ENCODE measurements at regions not wholly inside any gene's neighbourhood (a gene's known extent, or its start where the extent isn't known, plus 50 kb on each side); places are given as distances from the start of the nearest gene placed in this dataset.
"Not testable (repeated sequence)": the region's sequence is repeated elsewhere in the genome, so short reads cannot be mapped to it uniquely, and the experiment has no call there.

- no peak for DNase-seq
These were observed 827.5 kb downstream of the ADCYAP1 start for GRCh38 chr18:1732143-1732542.

- no peak for DNase-seq
These were observed 825.2 kb downstream of the METTL4 start for GRCh38 chr18:1746131-1746530.

- DNase-seq, result no peak
These were observed 820.1 kb downstream of the METTL4 start for GRCh38 chr18:1751249-1751648.

GRCh38 chr18:1760901-1761300 lies 810.4 kb downstream of the METTL4 start:
- no peak for DNase-seq

GRCh38 chr18:1774261-1774660 lies 797.0 kb downstream of the METTL4 start:
- DNase-seq, result no peak

GRCh38 chr18:1777843-1778242 lies 793.5 kb downstream of the METTL4 start:
- no peak for DNase-seq

- DNase-seq, result no peak
These were observed 792.7 kb downstream of the METTL4 start for GRCh38 chr18:1778496-1779178.

GRCh38 chr18:1779587-1779986 lies 791.7 kb downstream of the METTL4 start:
- no peak for DNase-seq

GRCh38 chr18:1784113-1784512 lies 787.2 kb downstream of the METTL4 start:
- no peak for DNase-seq

GRCh38 chr18:1785980-1786379 lies 785.3 kb downstream of the METTL4 start:
- DNase-seq, result not testable (repeated sequence)

- DNase-seq, result no peak
These were observed 774.7 kb downstream of the METTL4 start for GRCh38 chr18:1796636-1797035.

GRCh38 chr18:1797235-1797634 lies 774.1 kb downstream of the METTL4 start:
- DNase-seq, result no peak

GRCh38 chr18:1805521-1805920 lies 765.8 kb downstream of the METTL4 start:
- no peak for DNase-seq

- no peak for DNase-seq
These were observed 764.3 kb downstream of the METTL4 start for GRCh38 chr18:1806884-1807615.

GRCh38 chr18:1811282-1811681 lies 760.0 kb downstream of the METTL4 start:
- no peak for DNase-seq

- DNase-seq, result no peak
These were observed 746.0 kb downstream of the METTL4 start for GRCh38 chr18:1825296-1825695.

GRCh38 chr18:1840878-1841277 lies 730.4 kb downstream of the METTL4 start:
- no peak for DNase-seq

- no peak for DNase-seq
These were observed 724.7 kb downstream of the METTL4 start for GRCh38 chr18:1846640-1847039.

GRCh38 chr18:1848716-1849115 lies 722.6 kb downstream of the METTL4 start:
- no peak for DNase-seq

GRCh38 chr18:1849386-1849785 lies 721.9 kb downstream of the METTL4 start:
- DNase-seq, result no peak

GRCh38 chr18:1857281-1857680 lies 714.0 kb downstream of the METTL4 start:
- DNase-seq, result not testable (repeated sequence)

GRCh38 chr18:1861473-1861872 lies 709.8 kb downstream of the METTL4 start:
- DNase-seq, result no peak

GRCh38 chr18:1865869-1866268 lies 705.4 kb downstream of the METTL4 start:
- no peak for DNase-seq

GRCh38 chr18:1872274-1872673 lies 699.0 kb downstream of the METTL4 start:
- no peak for DNase-seq

- DNase-seq, result no peak
These were observed 696.1 kb downstream of the METTL4 start for GRCh38 chr18:1875219-1875618.

Measured in CD4-positive, alpha-beta T cell treated with Interleukin-21 for 1 hour (primary cell).